ENCODE measurements at regions not wholly inside any gene's neighbourhood (a gene's known extent, or its start where the extent isn't known, plus 50 kb on each side); places are given as distances from the start of the nearest gene placed in this dataset.
A peak's percentile ranks its signal among the peaks of the same experiment; 100 is the strongest.
"Not testable (repeated sequence)": the region's sequence is repeated elsewhere in the genome, so short reads cannot be mapped to it uniquely, and the experiment has no call there.

- no peaks in the 10 kb centered on the region for H3K9me3 ChIP-seq (ENCODE audit: control insufficient read depth, insufficient read depth, low read length)
- TF ChIP-seq, protein P1, sequence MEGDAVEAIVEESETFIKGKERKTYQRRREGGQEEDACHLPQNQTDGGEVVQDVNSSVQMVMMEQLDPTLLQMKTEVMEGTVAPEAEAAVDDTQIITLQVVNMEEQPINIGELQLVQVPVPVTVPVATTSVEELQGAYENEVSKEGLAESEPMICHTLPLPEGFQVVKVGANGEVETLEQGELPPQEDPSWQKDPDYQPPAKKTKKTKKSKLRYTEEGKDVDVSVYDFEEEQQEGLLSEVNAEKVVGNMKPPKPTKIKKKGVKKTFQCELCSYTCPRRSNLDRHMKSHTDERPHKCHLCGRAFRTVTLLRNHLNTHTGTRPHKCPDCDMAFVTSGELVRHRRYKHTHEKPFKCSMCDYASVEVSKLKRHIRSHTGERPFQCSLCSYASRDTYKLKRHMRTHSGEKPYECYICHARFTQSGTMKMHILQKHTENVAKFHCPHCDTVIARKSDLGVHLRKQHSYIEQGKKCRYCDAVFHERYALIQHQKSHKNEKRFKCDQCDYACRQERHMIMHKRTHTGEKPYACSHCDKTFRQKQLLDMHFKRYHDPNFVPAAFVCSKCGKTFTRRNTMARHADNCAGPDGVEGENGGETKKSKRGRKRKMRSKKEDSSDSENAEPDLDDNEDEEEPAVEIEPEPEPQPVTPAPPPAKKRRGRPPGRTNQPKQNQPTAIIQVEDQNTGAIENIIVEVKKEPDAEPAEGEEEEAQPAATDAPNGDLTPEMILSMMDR (IDR thresholded peaks at IDR 0.05; ENCODE audit: low read depth, low read length), result no peak
- H3K4me3 ChIP-seq (ENCODE audit: low read depth, low read length), result no peak overlapping the region
- no peaks in the 10 kb centered on the region for H3K27me3 ChIP-seq (ENCODE audit: control insufficient read depth, insufficient read depth, low read length)
- no peak overlapping the region for H3K27ac ChIP-seq (ENCODE audit: low read depth, low read length)
- POLR2A ChIA-PET, result no interaction called here
- DNase-seq (ENCODE audit: low read depth, low spot score), result no peak
- CTCF ChIA-PET, result no interaction called here
Observed at GRCh38 chrX:86930419-86930818, 587.2 kb upstream of the KLHL4 start.

GRCh38 chrX:86935988-86936387, 581.6 kb upstream of the KLHL4 start:
- no peaks in the 10 kb centered on the region for H3K27me3 ChIP-seq (ENCODE audit: control insufficient read depth, insufficient read depth, low read length)

GRCh38 chrX:86946569-86946968, 571.0 kb upstream of the KLHL4 start:
- POLR2A ChIA-PET, result no interaction called here
- CTCF ChIA-PET, result interaction anchor here (0.6 kb wide), 1 partner anchor 1335 kb away, joined by 3 read pairs; no protein-coding TSS in a partner anchor
- DNase-seq (ENCODE audit: low read depth, low spot score), result no peak

More at GRCh38 chrX:86935988-86936387, 581.6 kb upstream of the KLHL4 start:
- no peak overlapping the region for H3K4me3 ChIP-seq (ENCODE audit: low read depth, low read length)
- no peak overlapping the region for H3K27ac ChIP-seq (ENCODE audit: low read depth, low read length)
- ChIA-PET POLR2A (no interaction called here), CTCF (no interaction called here)
- no peaks in the 10 kb centered on the region for H3K9me3 ChIP-seq (ENCODE audit: control insufficient read depth, insufficient read depth, low read length)
- DNase-seq (ENCODE audit: low read depth, low spot score), result no peak
- TF ChIP-seq, protein P1 (IDR thresholded peaks at IDR 0.05; ENCODE audit: low read depth, low read length), result no peak

DNA sequence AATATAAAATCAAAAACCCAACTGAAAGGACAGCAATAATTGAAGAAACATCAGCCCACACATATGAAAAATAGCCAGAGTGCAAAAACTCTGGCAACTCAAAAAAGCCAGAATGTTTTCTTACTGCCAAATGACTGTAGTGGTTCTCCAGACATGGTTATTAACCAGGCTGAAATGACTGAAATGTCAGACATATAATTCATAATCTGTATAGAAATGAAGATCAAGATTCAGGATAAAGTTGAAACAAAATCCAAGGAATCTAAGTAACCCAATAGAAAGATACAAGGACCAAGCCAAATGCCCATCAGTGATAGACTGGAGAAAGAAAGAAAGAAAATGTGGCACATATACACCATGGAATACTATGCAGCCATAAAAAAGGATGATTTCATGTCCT, 553.3 kb upstream of the KLHL4 start:
- TF ChIP-seq, protein P1 (IDR thresholded peaks at IDR 0.05; ENCODE audit: low read depth, low read length), result no peak
- Histone ChIP-seq H3K27ac (ENCODE audit: low read depth, low read length) (no peak overlapping the region), H3K4me3 (ENCODE audit: low read depth, low read length) (no peak overlapping the region), H3K27me3 (ENCODE audit: control insufficient read depth, insufficient read depth, low read length) (no peaks in the 10 kb centered on the region), H3K9me3 (ENCODE audit: control insufficient read depth, insufficient read depth, low read length) (peaks cover 6% of the 10 kb centered on the region; the same call in 1 of the 2 replicates)
- POLR2A ChIA-PET, result no interaction called here
- DNase-seq (ENCODE audit: low read depth, low spot score), result no peak
- CTCF ChIA-PET, result no interaction called here

More at GRCh38 chrX:86946569-86946968, 571.0 kb upstream of the KLHL4 start:
- Histone ChIP-seq H3K9me3 (ENCODE audit: control insufficient read depth, insufficient read depth, low read length) (no peaks in the 10 kb centered on the region; the same call in 1 of the 2 replicates), H3K27ac (ENCODE audit: low read depth, low read length) (no peak overlapping the region), H3K27me3 (ENCODE audit: control insufficient read depth, insufficient read depth, low read length) (no peaks in the 10 kb centered on the region), H3K4me3 (ENCODE audit: low read depth, low read length) (no peak overlapping the region)
- TF ChIP-seq, protein P1 (IDR thresholded peaks at IDR 0.05; ENCODE audit: low read depth, low read length), result peak; percentile 33

DNA sequence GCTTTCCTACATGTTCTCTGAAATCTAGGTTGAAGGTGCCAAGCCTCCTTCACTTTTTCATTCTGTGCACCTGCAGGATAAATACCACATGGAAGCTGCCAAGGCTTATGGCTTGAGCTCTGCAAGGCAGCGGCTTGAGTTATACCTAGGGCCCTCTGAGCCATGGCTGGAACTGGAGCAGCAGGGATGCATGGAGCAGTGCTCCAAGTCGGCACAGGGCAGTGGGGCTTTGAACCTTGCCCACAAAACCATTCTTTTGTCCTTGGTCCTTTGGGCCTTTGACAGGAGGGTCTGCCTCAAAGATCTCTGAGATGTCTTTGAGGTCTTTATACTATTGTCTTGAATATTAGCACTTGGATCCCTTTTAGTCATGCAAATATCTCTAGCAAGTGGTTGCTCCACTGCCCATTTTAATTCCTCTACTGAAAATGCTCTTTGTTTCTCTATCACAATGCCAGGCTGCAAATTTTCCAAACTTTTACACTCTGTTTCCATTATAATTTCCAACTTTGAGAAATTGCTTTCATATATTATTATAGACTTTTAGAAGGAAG, 536.2 kb upstream of the KLHL4 start:
- no peak for DNase-seq (ENCODE audit: low read depth, low spot score)
- no peak overlapping the region for H3K27ac ChIP-seq (ENCODE audit: low read depth, low read length)
- no peaks in the 10 kb centered on the region for H3K9me3 ChIP-seq (ENCODE audit: control insufficient read depth, insufficient read depth, low read length)
- no peaks in the 10 kb centered on the region for H3K27me3 ChIP-seq (ENCODE audit: control insufficient read depth, insufficient read depth, low read length)
- ChIA-PET CTCF (no interaction called here), POLR2A (no interaction called here)
- H3K4me3 ChIP-seq (ENCODE audit: low read depth, low read length), result no peak overlapping the region
- TF ChIP-seq, protein P1 (IDR thresholded peaks at IDR 0.05; ENCODE audit: low read depth, low read length), result no peak

DNA sequence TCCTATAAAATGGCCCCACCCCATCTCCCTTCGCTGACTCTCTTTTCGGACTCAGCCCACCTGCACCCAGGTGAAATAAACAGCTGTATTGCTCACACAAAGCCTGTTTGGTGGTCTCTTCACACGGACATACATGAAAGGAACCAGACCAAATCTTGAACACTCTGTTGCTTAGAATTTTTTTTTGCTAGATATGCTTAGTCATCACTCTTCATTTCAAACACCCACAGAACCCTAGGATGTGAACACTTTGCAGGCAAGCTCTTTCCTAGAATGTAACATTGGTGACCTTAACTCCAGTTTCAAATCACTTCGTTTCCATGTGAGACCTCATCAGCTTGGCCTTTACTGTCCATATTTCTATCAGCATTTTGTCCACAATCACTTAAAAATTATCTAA, 530.3 kb upstream of the KLHL4 start:
- H3K9me3 ChIP-seq (ENCODE audit: control insufficient read depth, insufficient read depth, low read length); POLR2A ChIA-PET; H3K27me3 ChIP-seq (ENCODE audit: control insufficient read depth, insufficient read depth, low read length); H3K27ac ChIP-seq (ENCODE audit: low read depth, low read length); DNase-seq (ENCODE audit: low read depth, low spot score); CTCF ChIA-PET; H3K4me3 ChIP-seq (ENCODE audit: low read depth, low read length): not testable (repeated sequence)

Measured in AG04450 (cell line).